ENCODE measurements at regions not wholly inside any gene's neighbourhood (a gene's known extent, or its start where the extent isn't known, plus 50 kb on each side); places are given as distances from the start of the nearest gene placed in this dataset.
"Not testable (repeated sequence)": the region's sequence is repeated elsewhere in the genome, so short reads cannot be mapped to it uniquely, and the experiment has no call there.

DNA sequence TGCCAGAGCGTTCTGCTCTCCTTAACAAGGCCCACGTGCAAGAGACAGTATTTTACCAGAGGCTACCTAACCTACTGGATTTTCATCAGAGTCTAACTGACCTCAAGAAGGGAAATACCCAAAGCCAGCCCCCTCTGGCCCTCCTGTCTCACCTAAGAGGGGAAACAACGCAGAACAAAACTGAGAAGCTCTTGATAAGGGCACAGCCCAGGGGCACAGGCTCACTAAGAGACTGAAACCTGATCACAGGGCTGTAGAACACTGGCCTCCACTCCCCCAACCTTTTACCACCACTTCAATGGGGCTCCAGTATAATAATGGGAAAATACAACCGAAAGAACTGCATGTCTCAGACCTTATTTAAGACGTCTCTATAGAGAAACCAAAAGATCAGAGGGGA is 449.5 kb upstream of the CAMK1G start:
- in situ Hi-C loops (cut with HindIII; ENCODE audit: low pct_unique_long_range_greater_than_20kb, low sequenced_read_pairs): no loop called here
- no peak for DNase-seq (ENCODE audit: low read depth)

- no peak for DNase-seq (ENCODE audit: low read depth)
- in situ Hi-C loops (cut with HindIII; ENCODE audit: low pct_unique_long_range_greater_than_20kb, low sequenced_read_pairs): no loop called here
Measured at GRCh38 chr1:209143916-209144315, 439.6 kb upstream of the CAMK1G start.

GRCh38 chr1:209150114-209150513 is 433.4 kb upstream of the CAMK1G start:
- in situ Hi-C loops (cut with HindIII; ENCODE audit: low pct_unique_long_range_greater_than_20kb, low sequenced_read_pairs): no loop called here
- DNase-seq (ENCODE audit: low read depth): peak; percentile 35

GRCh38 chr1:209153411-209153810 is 430.1 kb upstream of the CAMK1G start:
- DNase-seq (ENCODE audit: low read depth): no peak
- in situ Hi-C loops (cut with HindIII; ENCODE audit: low pct_unique_long_range_greater_than_20kb, low sequenced_read_pairs): no loop called here

- DNase-seq (ENCODE audit: low read depth): no peak
- in situ Hi-C loops (cut with HindIII; ENCODE audit: low pct_unique_long_range_greater_than_20kb, low sequenced_read_pairs): no loop called here
Measured at GRCh38 chr1:209154912-209155311, 428.6 kb upstream of the CAMK1G start.

DNA sequence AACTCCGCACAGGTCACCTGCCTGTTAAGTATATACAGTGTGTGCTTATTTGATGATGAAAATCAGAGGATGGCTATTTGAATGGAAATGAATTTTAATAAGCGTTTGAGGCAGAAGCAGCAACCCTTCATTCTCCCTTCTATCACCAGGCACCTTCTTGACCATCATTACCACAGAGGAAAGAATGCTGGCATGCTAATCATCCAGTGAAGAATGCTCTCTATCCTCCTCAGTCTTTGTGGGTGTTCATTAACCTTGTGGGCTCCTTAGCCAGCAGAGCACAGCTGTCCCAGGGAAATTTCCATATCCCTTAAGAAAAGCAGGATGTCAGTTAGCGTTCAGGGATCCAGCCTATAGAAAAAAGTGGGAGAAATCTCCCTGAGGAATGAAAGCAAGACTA is 428.0 kb upstream of the CAMK1G start:
- peak; percentile 13 for DNase-seq (ENCODE audit: low read depth)
- in situ Hi-C loops (cut with HindIII; ENCODE audit: low pct_unique_long_range_greater_than_20kb, low sequenced_read_pairs): no loop called here

DNA sequence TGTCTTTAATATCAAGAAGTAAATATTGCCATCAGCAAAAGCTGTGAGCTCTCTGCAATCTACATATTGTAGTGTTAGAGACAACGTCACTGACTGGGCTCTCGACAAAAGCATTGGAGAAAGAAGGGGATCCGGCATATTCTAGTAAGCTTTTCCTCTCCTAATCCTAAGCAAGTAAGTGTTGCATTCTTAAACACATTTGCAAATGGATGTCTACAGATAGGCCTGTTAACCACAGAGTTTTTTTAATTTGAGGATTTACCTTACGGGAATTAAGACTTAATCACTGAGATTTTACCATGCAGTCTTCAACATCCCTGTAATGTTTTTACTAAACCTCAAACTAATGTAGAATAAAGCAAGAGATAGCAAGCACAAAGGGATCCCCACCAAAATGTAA is 426.5 kb upstream of the CAMK1G start:
- no peak for DNase-seq (ENCODE audit: low read depth)
- in situ Hi-C loops (cut with HindIII; ENCODE audit: low pct_unique_long_range_greater_than_20kb, low sequenced_read_pairs): no loop called here

DNA sequence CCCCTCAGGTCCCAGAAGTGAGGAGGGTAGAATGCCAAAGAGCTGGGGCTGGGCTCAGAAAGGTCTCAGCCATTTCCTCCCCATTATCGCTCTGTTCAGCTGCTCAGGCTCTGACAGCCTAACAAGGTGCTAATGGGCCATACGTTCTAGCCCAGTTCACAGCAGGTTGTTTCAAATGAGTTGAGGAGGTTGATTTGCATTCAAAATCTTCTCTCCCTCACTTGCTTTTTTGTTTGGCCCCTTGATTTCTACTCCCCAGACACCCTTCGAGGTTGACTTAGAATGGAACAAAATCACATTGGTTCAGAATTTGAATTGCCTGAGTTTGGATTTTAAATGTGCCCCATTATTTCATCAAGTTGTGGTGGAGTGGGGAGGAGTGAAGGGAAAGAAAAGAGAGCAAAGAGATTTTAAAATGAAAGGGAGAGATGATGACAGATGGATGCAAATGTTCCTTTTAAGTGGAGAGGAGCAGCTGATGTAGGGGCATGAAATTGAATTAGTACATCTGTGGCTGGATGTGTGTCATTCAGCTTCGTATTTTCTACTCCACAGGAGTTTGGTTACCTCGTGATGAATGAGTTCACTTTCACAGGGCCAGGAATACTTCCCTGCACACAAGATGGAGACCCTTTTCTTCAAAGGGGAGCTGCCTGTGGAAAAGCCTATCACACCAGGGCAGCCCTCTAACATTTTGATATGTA is 425.8 kb upstream of the CAMK1G start:
- no peak for DNase-seq (ENCODE audit: low read depth)
- in situ Hi-C loops (cut with HindIII; ENCODE audit: low pct_unique_long_range_greater_than_20kb, low sequenced_read_pairs): no loop called here

DNA sequence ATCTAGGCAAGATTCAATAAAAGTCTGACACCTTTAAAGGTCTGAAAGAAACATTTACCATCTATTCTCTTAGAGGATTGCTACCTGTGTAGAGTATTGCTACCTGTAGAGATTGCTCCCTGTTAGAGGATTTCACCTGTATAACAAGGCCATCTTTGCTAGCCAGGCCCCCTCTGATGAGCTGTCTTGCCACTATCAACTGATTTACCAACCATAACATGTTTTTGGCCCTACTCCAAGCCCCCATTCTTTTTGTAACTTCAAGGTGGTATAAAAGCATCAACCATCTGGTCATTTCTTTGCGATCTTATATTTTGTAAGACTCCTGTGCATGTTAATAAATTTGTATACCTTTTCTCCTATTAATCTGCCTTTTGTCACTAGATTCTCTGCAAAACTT is 424.7 kb upstream of the CAMK1G start:
- DNase-seq (ENCODE audit: low read depth): no peak
- in situ Hi-C loops (cut with HindIII; ENCODE audit: low pct_unique_long_range_greater_than_20kb, low sequenced_read_pairs): no loop called here

GRCh38 chr1:209160230-209160629 is 423.3 kb upstream of the CAMK1G start:
- in situ Hi-C loops (cut with HindIII; ENCODE audit: low pct_unique_long_range_greater_than_20kb, low sequenced_read_pairs): no loop called here
- no peak for DNase-seq (ENCODE audit: low read depth)

DNA sequence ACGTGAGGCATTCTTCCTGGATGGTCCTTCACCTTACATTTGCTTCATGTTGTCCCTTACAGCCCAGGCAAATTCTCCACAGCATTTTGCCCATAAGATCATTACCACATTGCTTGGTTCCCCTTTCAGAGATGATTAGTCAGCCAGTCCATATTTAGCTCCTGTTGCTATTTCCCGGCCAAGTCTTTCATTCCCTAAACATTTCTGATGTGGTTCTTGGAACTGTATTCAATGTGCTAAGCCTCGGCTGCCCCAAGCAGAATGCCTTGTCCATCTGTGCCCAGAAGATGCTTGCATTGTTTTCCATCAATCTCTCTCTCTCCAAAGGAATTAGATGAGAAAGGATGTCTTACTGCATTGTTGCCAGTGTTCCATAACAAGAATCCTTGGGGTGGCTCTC is 420.9 kb upstream of the CAMK1G start:
- in situ Hi-C loops (cut with HindIII; ENCODE audit: low pct_unique_long_range_greater_than_20kb, low sequenced_read_pairs): no loop called here

GRCh38 chr1:209168204-209168603 is 415.3 kb upstream of the CAMK1G start:
- in situ Hi-C loops (cut with HindIII; ENCODE audit: low pct_unique_long_range_greater_than_20kb, low sequenced_read_pairs): no loop called here
- no peak for DNase-seq (ENCODE audit: low read depth)

More for the DNA sequence above, 420.9 kb upstream of the CAMK1G start:
- DNase-seq (ENCODE audit: low read depth): no peak

GRCh38 chr1:209171151-209171550 is 412.4 kb upstream of the CAMK1G start:
- in situ Hi-C loops (cut with HindIII; ENCODE audit: low pct_unique_long_range_greater_than_20kb, low sequenced_read_pairs): no loop called here

DNA sequence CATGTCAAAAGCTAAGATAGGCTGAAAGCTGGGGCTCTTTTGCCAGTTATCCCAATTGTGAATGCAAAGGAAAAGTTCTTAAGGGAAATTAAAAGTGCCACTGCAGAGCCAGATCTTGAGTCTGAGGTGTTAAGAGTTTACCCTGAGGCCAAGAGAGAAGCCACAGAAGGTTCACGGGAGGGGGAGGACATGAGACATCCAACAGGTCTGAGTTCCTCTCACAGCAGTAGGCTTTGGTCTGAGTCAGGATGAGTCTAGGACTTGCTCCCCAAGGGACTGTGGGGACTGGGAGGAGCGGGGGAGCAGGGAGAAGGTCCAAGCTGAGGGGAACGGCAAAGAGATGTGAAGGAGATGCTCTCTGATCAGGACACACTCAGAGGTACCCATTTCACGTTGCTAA is 411.2 kb upstream of the CAMK1G start:
- DNase-seq (ENCODE audit: low read depth): no peak
- in situ Hi-C loops (cut with HindIII; ENCODE audit: low pct_unique_long_range_greater_than_20kb, low sequenced_read_pairs): no loop called here

More at GRCh38 chr1:209171151-209171550, 412.4 kb upstream of the CAMK1G start:
- no peak for DNase-seq (ENCODE audit: low read depth)

GRCh38 chr1:209172792-209173542 is 410.5 kb upstream of the CAMK1G start:
- DNase-seq (ENCODE audit: low read depth); in situ Hi-C loops (cut with HindIII; ENCODE audit: low pct_unique_long_range_greater_than_20kb, low sequenced_read_pairs): not testable (repeated sequence)

- in situ Hi-C loops (cut with HindIII; ENCODE audit: low pct_unique_long_range_greater_than_20kb, low sequenced_read_pairs); DNase-seq (ENCODE audit: low read depth): not testable (repeated sequence)
Measured at GRCh38 chr1:209173796-209174195, 409.7 kb upstream of the CAMK1G start.

DNA sequence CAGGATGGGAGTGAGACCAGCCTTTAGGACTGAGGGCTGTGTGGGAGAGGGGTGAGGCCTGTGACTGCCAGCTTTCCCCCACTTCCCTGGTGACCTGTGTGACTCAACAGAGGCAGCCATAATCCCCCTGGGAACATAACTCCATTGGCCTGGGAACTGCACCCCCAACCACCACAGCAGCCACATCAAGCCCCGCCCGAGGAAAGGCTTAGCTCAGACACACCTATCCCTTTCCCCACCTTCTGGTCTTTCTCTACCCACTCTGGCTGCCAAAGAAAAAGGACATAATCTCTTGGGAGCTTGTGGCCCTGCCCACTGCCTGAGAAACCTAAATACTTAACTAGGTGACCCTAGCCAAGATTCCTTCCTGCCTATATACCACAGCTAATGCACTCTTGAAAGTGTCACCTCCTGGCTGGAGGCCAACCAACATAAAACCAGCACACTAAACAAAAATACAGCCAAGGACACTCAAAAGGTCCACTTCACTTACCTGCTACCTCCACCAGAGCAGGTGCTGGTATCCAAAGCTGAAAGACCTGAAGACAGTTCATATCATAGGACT is 406.6 kb upstream of the CAMK1G start:
- in situ Hi-C loops (cut with HindIII; ENCODE audit: low pct_unique_long_range_greater_than_20kb, low sequenced_read_pairs): no loop called here
- DNase-seq (ENCODE audit: low read depth): no peak

DNA sequence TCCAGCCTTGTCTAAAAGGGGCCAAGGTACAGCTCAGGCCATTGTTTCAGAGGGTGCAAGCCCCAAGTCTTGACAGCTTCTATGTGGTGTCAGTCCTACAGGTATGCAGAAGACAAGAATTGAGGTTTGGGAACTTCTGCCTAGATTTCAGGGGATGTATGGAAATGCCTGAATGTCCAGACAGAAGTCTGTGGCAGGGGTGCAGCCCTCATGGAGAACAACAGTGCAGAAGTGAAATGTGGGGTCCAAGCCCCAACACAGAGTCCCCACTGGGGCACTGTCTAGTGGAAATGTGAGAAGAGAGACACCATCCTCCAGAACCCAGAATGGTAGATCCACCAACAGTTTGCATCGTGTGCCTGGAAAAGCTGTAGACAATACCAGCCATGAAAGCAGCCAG is 400.3 kb upstream of the CAMK1G start:
- in situ Hi-C loops (cut with HindIII; ENCODE audit: low pct_unique_long_range_greater_than_20kb, low sequenced_read_pairs): no loop called here
- no peak for DNase-seq (ENCODE audit: low read depth)

DNA sequence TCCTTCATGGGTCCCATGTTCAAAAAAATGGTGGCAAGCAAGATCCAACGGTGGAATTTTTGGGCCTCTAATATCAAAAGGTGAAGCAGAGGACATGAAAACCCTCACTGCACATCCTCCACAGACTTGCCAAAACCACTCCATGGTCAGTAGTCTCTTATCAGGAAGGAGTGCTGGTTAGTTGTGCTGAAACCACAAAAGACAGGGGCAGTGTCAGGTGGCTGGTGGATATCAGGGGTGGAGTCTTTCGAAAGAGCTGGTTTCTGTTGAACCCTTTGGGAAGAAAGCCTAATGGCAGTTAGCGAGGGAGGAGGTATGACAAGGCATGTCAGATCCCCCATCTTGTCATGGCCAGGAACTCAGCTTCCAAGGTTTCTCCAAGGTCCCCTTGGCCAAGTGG is 395.9 kb upstream of the CAMK1G start:
- in situ Hi-C loops (cut with HindIII; ENCODE audit: low pct_unique_long_range_greater_than_20kb, low sequenced_read_pairs): no loop called here
- no peak for DNase-seq (ENCODE audit: low read depth)
